Ascending aorta (tissue), 2 donors: ENCODE measurements at regions not wholly inside any gene's neighbourhood (a gene's known extent, or its start where the extent isn't known, plus 50 kb on each side); places are given as distances from the start of the nearest gene placed in this dataset.

Experiments
- DNase-seq, 2 donors: peaks; one replicate each; pipeline ENCODE4 v3.0.0-alpha.2; 2019; ENCODE audit warnings: low spot score in 2 of 2
- H3K27ac ChIP-seq, 2 donors: fragments of 200-600 bp; sonication (generic); one replicate each; pipeline ENCODE4 v1.5.1; 2016 to 2017; ENCODE audit warnings: mild to moderate bottlenecking in 1 of 2
- H3K27me3 ChIP-seq: fragments of 200-600 bp; sonication (generic); one replicate; pipeline ENCODE4 v1.5.1; 2017
- H3K36me3 ChIP-seq, 2 donors: fragments of 200-600 bp; sonication (generic); one replicate each; pipeline ENCODE4 v1.5.1; 2016
- H3K4me1 ChIP-seq, 2 donors: fragments of 200-600 bp; sonication (generic); one replicate each; pipeline ENCODE4 v1.5.1; 2016 to 2017; ENCODE audit warnings: mild to moderate bottlenecking in 1 of 2
- H3K4me3 ChIP-seq, 2 donors: fragments of 200-600 bp; sonication (generic); one replicate each; pipeline ENCODE4 v1.5.1; 2016 to 2017; ENCODE audit warnings: mild to moderate bottlenecking in 1 of 2
- H3K9me3 ChIP-seq, 2 donors: fragments of 200-600 bp; sonication (generic); one replicate each; pipeline ENCODE4 v1.5.1; 2016
- intact Hi-C: fragments of 100-400 bp; cut with DNase I; formaldehyde crosslinking; loops from one replicate; pipeline ENCODE4 v1.15.1; 2023
- TF ChIP-seq, protein P1 (sequence below), 3 experiments: fragments of 200-600 bp in 2 of 3; fragments of 450-650 bp in 1 of 3; sonication (generic) in 2 of 3; IDR thresholded peaks; one replicate each; pipeline ENCODE4 v1.5.1; 2016 to 2019; ENCODE audit warnings: antibody characterized with exemption in 3 of 3, mild to moderate bottlenecking in 1 of 3, moderate library complexity in 1 of 3

GRCh38 chr12:115767916-115768315, 509.6 kb downstream of the MED13L start:
- intact Hi-C loops, result no loop called here
- TF ChIP-seq, protein P1, sequence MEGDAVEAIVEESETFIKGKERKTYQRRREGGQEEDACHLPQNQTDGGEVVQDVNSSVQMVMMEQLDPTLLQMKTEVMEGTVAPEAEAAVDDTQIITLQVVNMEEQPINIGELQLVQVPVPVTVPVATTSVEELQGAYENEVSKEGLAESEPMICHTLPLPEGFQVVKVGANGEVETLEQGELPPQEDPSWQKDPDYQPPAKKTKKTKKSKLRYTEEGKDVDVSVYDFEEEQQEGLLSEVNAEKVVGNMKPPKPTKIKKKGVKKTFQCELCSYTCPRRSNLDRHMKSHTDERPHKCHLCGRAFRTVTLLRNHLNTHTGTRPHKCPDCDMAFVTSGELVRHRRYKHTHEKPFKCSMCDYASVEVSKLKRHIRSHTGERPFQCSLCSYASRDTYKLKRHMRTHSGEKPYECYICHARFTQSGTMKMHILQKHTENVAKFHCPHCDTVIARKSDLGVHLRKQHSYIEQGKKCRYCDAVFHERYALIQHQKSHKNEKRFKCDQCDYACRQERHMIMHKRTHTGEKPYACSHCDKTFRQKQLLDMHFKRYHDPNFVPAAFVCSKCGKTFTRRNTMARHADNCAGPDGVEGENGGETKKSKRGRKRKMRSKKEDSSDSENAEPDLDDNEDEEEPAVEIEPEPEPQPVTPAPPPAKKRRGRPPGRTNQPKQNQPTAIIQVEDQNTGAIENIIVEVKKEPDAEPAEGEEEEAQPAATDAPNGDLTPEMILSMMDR (IDR thresholded peaks at IDR 0.05), result no peak

GRCh38 chr12:115763982-115764621, 513.4 kb downstream of the MED13L start:
- H3K4me3 ChIP-seq, result no peak overlapping the region
- DNase-seq, result no peak
- H3K4me1 ChIP-seq, result no peaks in the 10 kb centered on the region
- H3K9me3 ChIP-seq, result no peaks in the 10 kb centered on the region
- H3K27ac ChIP-seq, result no peak overlapping the region
- no peaks in the 10 kb centered on the region for H3K36me3 ChIP-seq
- TF ChIP-seq, protein P1 (IDR thresholded peaks at IDR 0.05), result no peak
- intact Hi-C loops, result no loop called here
- H3K27me3 ChIP-seq, result no peaks in the 10 kb centered on the region

More at GRCh38 chr12:115767916-115768315, 509.6 kb downstream of the MED13L start:
- Histone ChIP-seq H3K9me3 (no peaks in the 10 kb centered on the region), H3K27ac (no peak overlapping the region), H3K4me1 (no peaks in the 10 kb centered on the region), H3K36me3 (no peaks in the 10 kb centered on the region), H3K4me3 (no peak overlapping the region), H3K27me3 (no peaks in the 10 kb centered on the region)
- DNase-seq, result no peak

DNA sequence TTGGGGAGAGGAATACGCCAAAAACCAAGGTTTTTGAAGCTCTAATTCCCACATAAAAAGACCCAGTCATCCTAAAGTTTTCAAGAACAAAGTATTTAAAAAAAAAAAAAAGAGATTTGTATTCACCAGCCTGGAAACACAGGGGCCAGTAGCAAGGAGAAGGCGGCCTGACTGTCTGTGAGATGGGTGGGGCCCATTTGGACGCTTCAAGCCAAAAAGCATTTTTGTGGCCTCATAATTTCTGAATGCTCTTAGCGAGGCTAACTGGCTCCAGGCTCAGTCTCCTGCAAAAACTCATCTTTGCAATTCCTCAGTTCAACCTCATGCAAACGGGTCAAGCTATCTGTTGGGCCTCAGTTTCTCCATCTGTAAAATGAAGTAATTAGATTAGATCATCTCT, 514.1 kb downstream of the MED13L start:
- Histone ChIP-seq H3K36me3 (no peaks in the 10 kb centered on the region), H3K27ac (no peak overlapping the region), H3K4me3 (no peak overlapping the region), H3K9me3 (no peaks in the 10 kb centered on the region), H3K27me3 (no peaks in the 10 kb centered on the region), H3K4me1 (no peaks in the 10 kb centered on the region)
- intact Hi-C loops, result no loop called here
- TF ChIP-seq, protein P1 (IDR thresholded peaks at IDR 0.05), result no peak
- no peak for DNase-seq

- intact Hi-C loops, result no loop called here
- Histone ChIP-seq H3K4me1 (no peaks in the 10 kb centered on the region), H3K27me3 (no peaks in the 10 kb centered on the region), H3K9me3 (no peaks in the 10 kb centered on the region), H3K4me3 (no peak overlapping the region), H3K27ac (no peak overlapping the region), H3K36me3 (no peaks in the 10 kb centered on the region)
- no peak for DNase-seq
- TF ChIP-seq, protein P1 (IDR thresholded peaks at IDR 0.05), result no peak
These were observed 514.6 kb downstream of the MED13L start for GRCh38 chr12:115762936-115763335.

GRCh38 chr12:115761784-115762183, 515.7 kb downstream of the MED13L start:
- DNase-seq, result no peak
- H3K27ac ChIP-seq, result no peak overlapping the region
- no peaks in the 10 kb centered on the region for H3K4me1 ChIP-seq
- H3K4me3 ChIP-seq, result no peak overlapping the region
- no peaks in the 10 kb centered on the region for H3K36me3 ChIP-seq
- intact Hi-C loops, result no loop called here
- TF ChIP-seq, protein P1 (IDR thresholded peaks at IDR 0.05), result no peak
- H3K9me3 ChIP-seq, result no peaks in the 10 kb centered on the region
- no peaks in the 10 kb centered on the region for H3K27me3 ChIP-seq

GRCh38 chr12:115760231-115760630, 517.3 kb downstream of the MED13L start:
- H3K27ac ChIP-seq, result no peak overlapping the region

More at GRCh38 chr12:115760231-115760630, 517.3 kb downstream of the MED13L start:
- H3K9me3 ChIP-seq, result no peaks in the 10 kb centered on the region
- no peaks in the 10 kb centered on the region for H3K36me3 ChIP-seq
- no peaks in the 10 kb centered on the region for H3K4me1 ChIP-seq
- no peak for DNase-seq
- no peak overlapping the region for H3K4me3 ChIP-seq
- H3K27me3 ChIP-seq, result no peaks in the 10 kb centered on the region
- TF ChIP-seq, protein P1 (IDR thresholded peaks at IDR 0.05), result no peak
- intact Hi-C loops, result no loop called here
